ENCODE measurements at regions not wholly inside any gene's neighbourhood (a gene's known extent, or its start where the extent isn't known, plus 50 kb on each side); places are given as distances from the start of the nearest gene placed in this dataset.

- no peak for DNase-seq (ENCODE audit: low spot score)
Measured at GRCh38 chr2:129903586-129904425, 75.7 kb upstream of the RAB6C start.

- DNase-seq (ENCODE audit: low spot score) = peak; percentile 2
Measured at GRCh38 chr2:129904532-129905446, 74.7 kb upstream of the RAB6C start.

GRCh38 chr2:129905664-129906081 lies 73.8 kb upstream of the RAB6C start:
- DNase-seq (ENCODE audit: low spot score) = no peak

GRCh38 chr2:129906139-129906860 lies 73.2 kb upstream of the RAB6C start:
- DNase-seq (ENCODE audit: low spot score) = no peak

GRCh38 chr2:129906861-129907235 lies 72.6 kb upstream of the RAB6C start:
- no peak for DNase-seq (ENCODE audit: low spot score)

GRCh38 chr2:129907256-129907998 lies 72.0 kb upstream of the RAB6C start:
- no peak for DNase-seq (ENCODE audit: low spot score)

- DNase-seq (ENCODE audit: low spot score) = no peak
Measured at GRCh38 chr2:129908721-129909373, 70.6 kb upstream of the RAB6C start.

- no peak for DNase-seq (ENCODE audit: low spot score)
Measured at GRCh38 chr2:129909651-129910418, 69.6 kb upstream of the RAB6C start.

- DNase-seq (ENCODE audit: low spot score) = no peak
Measured at GRCh38 chr2:129910446-129911362, 68.8 kb upstream of the RAB6C start.

- no peak for DNase-seq (ENCODE audit: low spot score)
Measured at GRCh38 chr2:129911363-129912065, 68.0 kb upstream of the RAB6C start.

GRCh38 chr2:129912066-129912820 lies 67.2 kb upstream of the RAB6C start:
- no peak for DNase-seq (ENCODE audit: low spot score)

GRCh38 chr2:129912871-129913694 lies 66.4 kb upstream of the RAB6C start:
- DNase-seq (ENCODE audit: low spot score) = no peak

- DNase-seq (ENCODE audit: low spot score) = no peak
Measured at GRCh38 chr2:129913695-129914495, 65.6 kb upstream of the RAB6C start.

GRCh38 chr2:129914538-129915302 lies 64.7 kb upstream of the RAB6C start:
- no peak for DNase-seq (ENCODE audit: low spot score)

- no peak for DNase-seq (ENCODE audit: low spot score)
Measured at GRCh38 chr2:129915303-129915840, 64.1 kb upstream of the RAB6C start.
